MM.1S (cell line): ENCODE measurements at regions not wholly inside any gene's neighbourhood (a gene's known extent, or its start where the extent isn't known, plus 50 kb on each side); places are given as distances from the start of the nearest gene placed in this dataset.

Experiments used
- DNase-seq: peaks from one replicate; pipeline ENCODE4 v3.0.0-alpha.2; 2015
- H2AFZ ChIP-seq: fragments of 300-600 bp; sonication (generic); 2 replicates; pipeline ENCODE4 v1.6.0; 2016; ENCODE audit warnings: antibody characterized with exemption, low read length
- H3F3A ChIP-seq: fragments of 300-600 bp; sonication (generic); 2 replicates; pipeline ENCODE4 v1.6.1; 2016; ENCODE audit warnings: mild to moderate bottlenecking, antibody characterized with exemption, low read length, moderate library complexity, mixed read lengths; ENCODE audit not compliant: insufficient read depth
- H3K27ac ChIP-seq: fragments of 300-600 bp; sonication (generic); 2 replicates; pipeline ENCODE4 v1.5.1; 2016; ENCODE audit warnings: mild to moderate bottlenecking, low read length
- H3K27me3 ChIP-seq: fragments of 300-600 bp; sonication (generic); replicated peaks from 2 replicates; pipeline ENCODE4 v1.6.0; 2016; ENCODE audit warnings: low read length; ENCODE audit not compliant: insufficient read depth
- H3K36me3 ChIP-seq: fragments of 300-600 bp; sonication (generic); replicated peaks from 2 replicates; pipeline ENCODE4 v1.6.1; 2016; ENCODE audit warnings: mild to moderate bottlenecking, low read length, mixed read lengths; ENCODE audit not compliant: insufficient read depth
- H3K4me1 ChIP-seq: fragments of 300-600 bp; sonication (generic); 2 replicates; pipeline ENCODE4 v1.6.1; 2016; ENCODE audit warnings: low read length, mixed read lengths
- H3K4me2 ChIP-seq: fragments of 300-600 bp; sonication (generic); 2 replicates; pipeline ENCODE4 v1.6.0; 2016; ENCODE audit warnings: low read depth, low read length
- H3K4me3 ChIP-seq: fragments of 300-600 bp; sonication (generic); 2 replicates; pipeline ENCODE4 v1.5.1; 2016; ENCODE audit warnings: low read length, mixed read lengths
- H3K79me2 ChIP-seq: fragments of 300-600 bp; sonication (generic); 2 replicates; pipeline ENCODE4 v1.6.1; 2016; ENCODE audit warnings: mixed run types, low read length, mixed read lengths
- H3K9ac ChIP-seq: fragments of 300-600 bp; sonication (generic); 2 replicates; pipeline ENCODE4 v1.6.1; 2016; ENCODE audit warnings: low read length, mixed read lengths
- H3K9me2 ChIP-seq: fragments of 300-600 bp; sonication (generic); replicated peaks from 2 replicates; pipeline ENCODE4 v1.6.1; 2016; ENCODE audit warnings: mild to moderate bottlenecking, low read length, mixed read lengths; ENCODE audit not compliant: insufficient read depth
- H3K9me3 ChIP-seq: fragments of 300-600 bp; sonication (generic); replicated peaks from 2 replicates; pipeline ENCODE4 v1.6.1; 2016; ENCODE audit warnings: mild to moderate bottlenecking, low read length, mixed read lengths; ENCODE audit not compliant: insufficient read depth
- H4K20me1 ChIP-seq: fragments of 300-600 bp; sonication (generic); 2 replicates; pipeline ENCODE4 v1.6.1; 2016; ENCODE audit warnings: mild to moderate bottlenecking, low read length, moderate library complexity, mixed read lengths; ENCODE audit not compliant: insufficient read depth
- EZH2 ChIP-seq: fragments of 300-600 bp; sonication (generic); optimal IDR thresholded peaks from 2 replicates; pipeline ENCODE3; 2017; ENCODE audit warnings: low read depth, mild to moderate bottlenecking, antibody characterized with exemption, low read length, mixed read lengths
- EZH2phosphoT487 ChIP-seq: fragments of 300-600 bp; sonication (generic); IDR thresholded peaks from 2 replicates; pipeline ENCODE4 v1.6.1; 2018; ENCODE audit warnings: antibody characterized with exemption, low read length
- TF ChIP-seq, protein P1 (sequence below): fragments of 300-600 bp; sonication (generic); IDR thresholded peaks from 2 replicates; pipeline ENCODE4 v1.5.1; 2016; ENCODE audit warnings: antibody characterized with exemption, low read length, mixed read lengths

DNA sequence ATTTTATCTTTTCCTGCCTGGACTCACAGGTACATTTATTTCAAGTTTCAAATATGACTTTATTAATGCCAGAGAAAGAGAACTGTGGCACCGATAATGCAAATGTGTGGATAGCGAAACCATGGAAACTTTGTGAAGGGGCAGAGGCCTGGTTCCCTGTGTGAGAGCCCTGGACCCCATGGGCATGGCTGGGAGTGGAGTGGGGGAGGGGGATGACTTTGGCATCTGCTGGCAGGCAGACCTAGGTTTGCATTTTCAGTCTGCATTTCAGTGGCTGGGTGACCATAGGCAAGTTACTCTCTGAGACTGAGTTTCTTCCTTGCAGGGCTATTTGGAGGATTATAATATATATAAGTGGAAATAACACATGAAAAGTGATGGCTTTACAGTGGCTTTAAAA is 163.8 kb upstream of the TMTC4 start:
- Histone ChIP-seq H3K79me2 (no peaks in the 10 kb centered on the region), H3K9me3 (no peaks in the 10 kb centered on the region), H3K4me2 (no peak overlapping the region), H3K9ac (no peak overlapping the region), H3F3A (no peaks in the 10 kb centered on the region), H3K36me3 (no peaks in the 10 kb centered on the region; the same call in 1 of the 2 replicates), H3K4me1 (no peaks in the 10 kb centered on the region), H2AFZ (no peak overlapping the region), H3K4me3 (no peak overlapping the region), H3K27me3 (no peaks in the 10 kb centered on the region), H3K27ac (no peak overlapping the region), H3K9me2 (no peaks in the 10 kb centered on the region), H4K20me1 (no peaks in the 10 kb centered on the region)
- no peak for DNase-seq
- TF ChIP-seq, protein P1, sequence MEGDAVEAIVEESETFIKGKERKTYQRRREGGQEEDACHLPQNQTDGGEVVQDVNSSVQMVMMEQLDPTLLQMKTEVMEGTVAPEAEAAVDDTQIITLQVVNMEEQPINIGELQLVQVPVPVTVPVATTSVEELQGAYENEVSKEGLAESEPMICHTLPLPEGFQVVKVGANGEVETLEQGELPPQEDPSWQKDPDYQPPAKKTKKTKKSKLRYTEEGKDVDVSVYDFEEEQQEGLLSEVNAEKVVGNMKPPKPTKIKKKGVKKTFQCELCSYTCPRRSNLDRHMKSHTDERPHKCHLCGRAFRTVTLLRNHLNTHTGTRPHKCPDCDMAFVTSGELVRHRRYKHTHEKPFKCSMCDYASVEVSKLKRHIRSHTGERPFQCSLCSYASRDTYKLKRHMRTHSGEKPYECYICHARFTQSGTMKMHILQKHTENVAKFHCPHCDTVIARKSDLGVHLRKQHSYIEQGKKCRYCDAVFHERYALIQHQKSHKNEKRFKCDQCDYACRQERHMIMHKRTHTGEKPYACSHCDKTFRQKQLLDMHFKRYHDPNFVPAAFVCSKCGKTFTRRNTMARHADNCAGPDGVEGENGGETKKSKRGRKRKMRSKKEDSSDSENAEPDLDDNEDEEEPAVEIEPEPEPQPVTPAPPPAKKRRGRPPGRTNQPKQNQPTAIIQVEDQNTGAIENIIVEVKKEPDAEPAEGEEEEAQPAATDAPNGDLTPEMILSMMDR = no peak
- no peak for TF ChIP-seq EZH2phosphoT487
- no peak for TF ChIP-seq EZH2

DNA sequence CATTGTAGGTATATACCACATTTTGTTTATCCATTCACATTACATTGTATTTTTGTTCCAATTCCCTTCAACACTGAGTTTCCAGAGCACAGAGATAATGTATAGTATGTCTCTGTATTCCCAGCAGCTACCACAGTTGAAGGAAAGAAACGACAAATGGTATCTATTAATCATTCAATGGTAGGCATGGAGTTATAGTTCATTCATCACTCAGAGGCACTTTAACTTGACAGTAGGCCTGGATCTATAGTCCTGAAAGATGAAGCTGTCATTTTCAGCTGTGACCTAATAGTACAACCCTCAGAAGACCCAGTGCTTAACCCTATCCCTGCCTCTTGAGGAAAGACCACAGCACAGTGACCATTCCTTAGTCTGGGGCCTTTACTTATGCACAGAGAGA is 163.0 kb upstream of the TMTC4 start:
- no peaks in the 10 kb centered on the region for H3F3A ChIP-seq
- H3K9me3 ChIP-seq = no peaks in the 10 kb centered on the region
- H4K20me1 ChIP-seq = no peaks in the 10 kb centered on the region
- no peaks in the 10 kb centered on the region for H3K79me2 ChIP-seq
- H3K36me3 ChIP-seq = no peaks in the 10 kb centered on the region; the same call in 1 of the 2 replicates
- H3K9me2 ChIP-seq = no peaks in the 10 kb centered on the region
- no peak for TF ChIP-seq EZH2phosphoT487
- TF ChIP-seq EZH2 = no peak
- TF ChIP-seq, protein P1 = no peak
- no peak overlapping the region for H3K9ac ChIP-seq
- H2AFZ ChIP-seq = no peak overlapping the region
- H3K4me1 ChIP-seq = no peaks in the 10 kb centered on the region
- no peak overlapping the region for H3K4me3 ChIP-seq
- no peak overlapping the region for H3K27ac ChIP-seq
- H3K27me3 ChIP-seq = no peaks in the 10 kb centered on the region
- DNase-seq = no peak
- no peak overlapping the region for H3K4me2 ChIP-seq

DNA sequence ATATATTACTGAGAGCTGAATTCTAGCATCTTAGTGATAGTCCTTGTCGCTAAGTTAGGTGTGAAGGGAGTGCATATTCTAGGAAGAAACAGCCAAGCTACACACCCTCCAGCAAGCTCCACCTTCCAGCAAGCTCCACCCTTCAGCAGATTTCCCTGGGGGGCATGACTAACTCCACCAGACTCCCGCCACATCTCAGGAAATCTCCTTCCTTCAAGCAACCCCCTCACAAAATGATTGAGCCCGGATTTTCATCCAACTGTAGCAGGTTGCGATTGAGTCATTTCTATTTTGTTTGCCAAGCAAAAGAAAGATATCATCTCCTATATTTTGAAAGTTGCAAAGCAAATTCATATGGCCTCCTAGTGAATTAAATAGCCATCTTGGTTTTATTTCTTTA is 162.1 kb upstream of the TMTC4 start:
- Histone ChIP-seq H3K4me3 (no peak overlapping the region), H3K4me1 (no peaks in the 10 kb centered on the region), H3K27me3 (no peaks in the 10 kb centered on the region), H3K79me2 (no peaks in the 10 kb centered on the region), H3K36me3 (no peaks in the 10 kb centered on the region; the same call in 1 of the 2 replicates), H3K9ac (no peak overlapping the region), H3K9me2 (no peaks in the 10 kb centered on the region), H2AFZ (no peak overlapping the region), H3K27ac (no peak overlapping the region), H3F3A (no peaks in the 10 kb centered on the region), H4K20me1 (no peaks in the 10 kb centered on the region), H3K9me3 (no peaks in the 10 kb centered on the region), H3K4me2 (no peak overlapping the region)
- TF ChIP-seq, protein P1 = no peak
- TF ChIP-seq EZH2phosphoT487 = no peak
- no peak for TF ChIP-seq EZH2
- DNase-seq = no peak

DNA sequence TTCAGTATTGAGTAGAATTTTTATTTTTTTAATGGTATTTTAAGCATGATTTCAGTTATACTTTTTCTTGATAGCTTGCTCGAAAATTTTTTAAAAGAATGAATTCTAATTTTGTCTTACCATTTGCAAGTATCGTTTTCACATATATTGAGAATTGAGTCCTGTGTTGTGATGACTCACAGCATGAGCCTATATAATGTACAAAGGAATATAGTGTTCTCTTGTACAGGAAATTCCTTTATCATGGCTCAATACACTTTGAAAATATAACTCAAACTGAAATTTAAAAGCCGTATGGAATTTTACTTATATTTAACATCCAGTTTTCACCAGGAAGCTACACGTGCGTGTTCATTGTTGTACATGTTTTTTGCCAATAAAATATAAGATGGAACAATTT is 161.1 kb upstream of the TMTC4 start:
- H2AFZ ChIP-seq = no peak overlapping the region
- H3K9me3 ChIP-seq = no peaks in the 10 kb centered on the region
- DNase-seq = no peak
- H3K9me2 ChIP-seq = no peaks in the 10 kb centered on the region
- H3K4me2 ChIP-seq = no peak overlapping the region
- H4K20me1 ChIP-seq = no peaks in the 10 kb centered on the region
- no peaks in the 10 kb centered on the region for H3F3A ChIP-seq
- H3K79me2 ChIP-seq = no peaks in the 10 kb centered on the region
- no peak overlapping the region for H3K9ac ChIP-seq
- H3K36me3 ChIP-seq = no peaks in the 10 kb centered on the region; the same call in 1 of the 2 replicates
- no peak overlapping the region for H3K4me3 ChIP-seq
- H3K27me3 ChIP-seq = no peaks in the 10 kb centered on the region
- H3K4me1 ChIP-seq = no peaks in the 10 kb centered on the region
- no peak for TF ChIP-seq EZH2phosphoT487
- TF ChIP-seq EZH2 = no peak
- TF ChIP-seq, protein P1 = no peak
- no peak overlapping the region for H3K27ac ChIP-seq
